A549 (cell line): ENCODE measurements at regions not wholly inside any gene's neighbourhood (a gene's known extent, or its start where the extent isn't known, plus 50 kb on each side); places are given as distances from the start of the nearest gene placed in this dataset.

Experiments
- ATAC-seq, 2 experiments: fragments of 200-7000 bp in 1 of 2; fragments of >200 bp in 1 of 2; cut with Nextera tagmentation in 1 of 2; cut with Tn5 transposase in 1 of 2; 3 replicates each; pipeline versions ENCODE4 v1.8.0 to v1.9.1; 2018 to 2020; ENCODE audit warnings: mild to moderate bottlenecking in 1 of 2, moderate library complexity in 1 of 2
- CTCF ChIA-PET: fragments of 300-600 bp; sonication (Branson Sonifier 250); formaldehyde crosslinking; extraction: SDS; loops from one replicate; lab custom pipeline; 2021; ENCODE audit warnings: antibody characterized with exemption, inconsistent platforms; lab: Yijun Ruan, JAX
- POLR2A ChIA-PET: fragments of 350-600 bp; formaldehyde crosslinking; extraction: SDS; loops from one replicate; lab custom pipeline; 2021; ENCODE audit warnings: antibody characterized with exemption, inconsistent platforms; lab: Yijun Ruan, JAX
- DNase-seq, 2 experiments: peaks; one replicate each; pipeline versions ENCODE4 v3.0.0 to v3.0.0-alpha.2; 2011 to 2016; ENCODE audit warnings: low read depth in 1 of 2, low spot score in 1 of 2
- FAIRE-seq: peaks from 2 replicates; lab custom pipeline; 2011; peaks lifted over from hg19 to GRCh38; lab: Jason Lieb, UNC
- H3K27ac ChIP-seq, 2 experiments: fragments of >200 bp; sonication (Bioruptor Twin); formaldehyde crosslinking; 3 replicates each; pipeline ENCODE4 v1.5.1; 2016 to 2017
- H3K4me1 ChIP-seq: fragments of >200 bp; sonication (Bioruptor Twin); formaldehyde crosslinking; 3 replicates; pipeline ENCODE4 v1.6.1; 2016
- H3K4me2 ChIP-seq: fragments of >200 bp; sonication (Bioruptor Twin); formaldehyde crosslinking; 3 replicates; pipeline ENCODE4 v1.6.1; 2016
- H3K4me3 ChIP-seq: fragments of >200 bp; sonication (Bioruptor Twin); formaldehyde crosslinking; 3 replicates; pipeline ENCODE4 v1.5.1; 2016
- H3K9me3 ChIP-seq: fragments of >200 bp; sonication (Bioruptor Twin); formaldehyde crosslinking; 3 replicates; pipeline ENCODE4 v1.6.1; 2016
- BHLHE40 ChIP-seq: IDR thresholded peaks from 2 replicates; pipeline ENCODE4 v1.6.1; 2012; ENCODE audit warnings: low read depth, low read length, inconsistent platforms
- CBX2 ChIP-seq: fragments of 200-600 bp; sonication (generic); IDR thresholded peaks from 2 replicates; pipeline ENCODE4 v1.6.1; 2016; ENCODE audit warnings: low read depth, mild to moderate bottlenecking, borderline replicate concordance
- CEBPB ChIP-seq, 2 experiments: fragments of >200 bp in 1 of 2; sonication (Bioruptor Twin) in 1 of 2; formaldehyde crosslinking in 1 of 2; IDR thresholded peaks; 2 replicates each; pipeline ENCODE4 v1.6.1; 2012 to 2016
- CTCF ChIP-seq: fragments of >200 bp; sonication (Bioruptor Twin); formaldehyde crosslinking; IDR thresholded peaks from 3 replicates; pipeline ENCODE4 v1.5.1; 2016
- E2F6 ChIP-seq: IDR thresholded peaks from 2 replicates; pipeline ENCODE4 v1.6.1; 2012; ENCODE audit warnings: low read depth, borderline replicate concordance
- EHF ChIP-seq: fragments of 250-450 bp; sonication (Bioruptor Pico); IDR thresholded peaks from 2 replicates; pipeline ENCODE4 v1.5.0; 2020; ENCODE audit warnings: mild to moderate bottlenecking
- EP300 ChIP-seq, 2 experiments: fragments of >200 bp; sonication (Bioruptor Twin); formaldehyde crosslinking; IDR thresholded peaks; 2 replicates in 1 of 2; 3 replicates in 1 of 2; pipeline ENCODE4 v1.6.1; 2016 to 2017
- ESRRA ChIP-seq: fragments of 150-350 bp; IDR thresholded peaks from 2 replicates; pipeline ENCODE4 v1.6.1; 2014; ENCODE audit warnings: mild to moderate bottlenecking, low read length, borderline replicate concordance
- FOXS1 ChIP-seq: fragments of 250-450 bp; sonication (Bioruptor Pico); IDR thresholded peaks from 2 replicates; pipeline ENCODE4 v1.5.0; 2020; ENCODE audit warnings: mild to moderate bottlenecking, moderate library complexity
- HOXA7 ChIP-seq: fragments of 250-450 bp; sonication (Bioruptor Pico); IDR thresholded peaks from 2 replicates; pipeline ENCODE4 v1.5.0; 2020; ENCODE audit warnings: mild to moderate bottlenecking, moderate library complexity
- HOXB13 ChIP-seq: fragments of 250-450 bp; sonication (Bioruptor Pico); IDR thresholded peaks from 2 replicates; pipeline ENCODE4 v1.5.0; 2020; ENCODE audit warnings: low read depth, mild to moderate bottlenecking, moderate library complexity
- HOXB5 ChIP-seq: fragments of 250-450 bp; sonication (Bioruptor Pico); IDR thresholded peaks from 2 replicates; pipeline ENCODE4 v1.5.0; 2020; ENCODE audit warnings: mild to moderate bottlenecking, moderate library complexity
- KDM5A ChIP-seq: fragments of 200-600 bp; sonication (generic); IDR thresholded peaks from 2 replicates; pipeline ENCODE4 v1.6.1; 2016; ENCODE audit warnings: antibody characterized with exemption, mild to moderate bottlenecking
- MAFK ChIP-seq: fragments of 450-650 bp; IDR thresholded peaks from 2 replicates; pipeline ENCODE4 v1.6.1; 2014; ENCODE audit not compliant: partially characterized antibody
- MAZ ChIP-seq: fragments of 150-350 bp; IDR thresholded peaks from 2 replicates; pipeline ENCODE4 v1.6.1; 2014; ENCODE audit warnings: antibody characterized with exemption, low read depth, low read length, borderline replicate concordance
- NFE2L2 ChIP-seq: fragments of 150-350 bp; conservative IDR thresholded peaks from 2 replicates; pipeline ENCODE4 v1.6.1; 2014; ENCODE audit warnings: low read length
- NPAS2 ChIP-seq: fragments of 250-450 bp; sonication (Bioruptor Pico); IDR thresholded peaks from 2 replicates; pipeline ENCODE4 v1.8.0; 2022; ENCODE audit warnings: mild to moderate bottlenecking, moderate library complexity, borderline replicate concordance
- PHF8 ChIP-seq: fragments of 200-600 bp; sonication (generic); IDR thresholded peaks from 2 replicates; pipeline ENCODE4 v1.6.1; 2016; ENCODE audit warnings: low read depth, mild to moderate bottlenecking, antibody characterized with exemption, moderate library complexity, borderline replicate concordance
- RAD21 ChIP-seq, 2 experiments: fragments of >200 bp in 1 of 2; sonication (Bioruptor Twin) in 1 of 2; formaldehyde crosslinking in 1 of 2; IDR thresholded peaks in 1 of 2; conservative IDR thresholded peaks in 1 of 2; 2 replicates in 1 of 2; 3 replicates in 1 of 2; pipeline ENCODE4 v1.6.1; 2012 to 2018; ENCODE audit warnings: inconsistent platforms in 1 of 2
- RCOR1 ChIP-seq: fragments of 150-350 bp; IDR thresholded peaks from 2 replicates; pipeline ENCODE4 v1.6.1; 2014; ENCODE audit warnings: antibody characterized with exemption, low read length, low read depth
- REST ChIP-seq: fragments of 200-600 bp; sonication (generic); IDR thresholded peaks from 2 replicates; pipeline ENCODE4 v1.6.1; 2016; ENCODE audit warnings: antibody characterized with exemption, mild to moderate bottlenecking, moderate library complexity
- SMC3 ChIP-seq: fragments of >200 bp; sonication (Bioruptor Twin); formaldehyde crosslinking; IDR thresholded peaks from 3 replicates; pipeline ENCODE4 v1.6.1; 2018; ENCODE audit warnings: inconsistent platforms
- ZC3H11A ChIP-seq: fragments of 450-650 bp; IDR thresholded peaks from 2 replicates; pipeline ENCODE4 v1.6.1; 2014; ENCODE audit warnings: antibody characterized with exemption, mild to moderate bottlenecking
- ZNF302 ChIP-seq: fragments of 250-450 bp; sonication (Bioruptor Pico); IDR thresholded peaks from 2 replicates; pipeline ENCODE4 v1.9.0; 2021; ENCODE audit warnings: inconsistent platforms, mild to moderate bottlenecking, moderate library complexity
- ZSCAN20 ChIP-seq: fragments of 250-450 bp; sonication (Bioruptor Pico); IDR thresholded peaks from 2 replicates; pipeline ENCODE4 v1.8.0; 2022; ENCODE audit warnings: mild to moderate bottlenecking, moderate library complexity
- WGBS: methylation state at CpG from one replicate; pipeline ENCODE4 v1.1.6; 2017; ENCODE audit errors: missing lambda C conversion rate; 5-methylcytosine and 5-hydroxymethylcytosine counted together

GRCh38 chr3:18761530-18761929 lies 336.4 kb upstream of the SATB1 start:
- ChIA-PET POLR2A (no interaction called here), CTCF (no interaction called here)
- FAIRE-seq: no peak
- TF ChIP-seq BHLHE40 (no peak), NFE2L2 (no peak), HOXA7 (CRISPR knock-in tag) (no peak), EP300 (IDR thresholded peaks at IDR 0.05) (no peak), KDM5A (no peak), HOXB5 (CRISPR knock-in tag) (no peak), CBX2 (no peak), ZC3H11A (no peak), SMC3 (no peak), ESRRA (no peak), MAFK (no peak), RCOR1 (no peak), EHF (CRISPR knock-in tag) (no peak), MAZ (no peak), CEBPB (IDR thresholded peaks at IDR 0.05) (no peak), FOXS1 (CRISPR knock-in tag) (no peak), ZNF302 (no peak), HOXB13 (CRISPR knock-in tag) (no peak), RAD21 (conservative IDR thresholded peaks at IDR 0.05 in 1 of 2, IDR thresholded peaks at IDR 0.05 in 1 of 2) (no peak), REST (no peak)
- Histone ChIP-seq H3K27ac (no peak overlapping the region), H3K4me1 (no peaks in the 10 kb centered on the region), H3K9me3 (no peaks in the 10 kb centered on the region), H3K4me2 (no peak overlapping the region), H3K4me3 (no peak overlapping the region)
- no peak for DNase-seq
- WGBS: 0% methylated on average over 5 of the region's 5 CpGs
- no peak for ATAC-seq

- TF ChIP-seq CEBPB (IDR thresholded peaks at IDR 0.05): no peak
- no peak for TF ChIP-seq REST
- TF ChIP-seq RAD21 (conservative IDR thresholded peaks at IDR 0.05 in 1 of 2, IDR thresholded peaks at IDR 0.05 in 1 of 2): peak; percentile 16 to 61; a peak in 3 of 5 replicates
- no peak for TF ChIP-seq NPAS2 (CRISPR knock-in tag)
- peak; percentile 20; the same call in 2 of the 3 replicates for TF ChIP-seq CTCF
- no peak for TF ChIP-seq PHF8
- no peak for TF ChIP-seq ZSCAN20 (CRISPR knock-in tag)
- TF ChIP-seq E2F6: no peak
- POLR2A ChIA-PET: no interaction called here
- FAIRE-seq: no peak
- Histone ChIP-seq H3K4me2 (no peak overlapping the region), H3K27ac (no peak overlapping the region), H3K4me1 (no peaks in the 10 kb centered on the region), H3K4me3 (no peak overlapping the region), H3K9me3 (no peaks in the 10 kb centered on the region)
- CTCF ChIA-PET: interaction anchor here (0.6 to 1.9 kb wide), 5 partner anchors 10 to 199 kb away, joined by 3 to 8 read pairs (median 3); no protein-coding TSS in a partner anchor
- peak in 1 of 2 experiments; percentile 71; a peak in 3 of 6 replicates for ATAC-seq
- 2% methylated on average over 4 of the region's 4 CpGs for WGBS
- DNase-seq: peak; percentile 1 to 50
Measured at GRCh38 chr3:18758047-18758704, 333.0 kb upstream of the SATB1 start.
